Prostate gland (tissue), 2 donors: ENCODE measurements at regions not wholly inside any gene's neighbourhood (a gene's known extent, or its start where the extent isn't known, plus 50 kb on each side); places are given as distances from the start of the nearest gene placed in this dataset.

Source experiments
- DNase-seq: peaks from one replicate; pipeline ENCODE4 v3.0.0-alpha.2; 2019; ENCODE audit warnings: low spot score
- H3K27ac ChIP-seq, 2 donors: fragments of 200-600 bp; sonication (generic); 2 replicates each; pipeline ENCODE4 v1.5.1; 2017 to 2019
- H3K27me3 ChIP-seq: fragments of 200-600 bp; sonication (generic); replicated peaks from 2 replicates; pipeline ENCODE4 v1.5.1; 2019; ENCODE audit not compliant: insufficient read depth
- H3K36me3 ChIP-seq, 2 donors: fragments of 200-600 bp; sonication (generic); 1 replicate in 1 of 2; 2 replicates in 1 of 2; pipeline versions ENCODE4 v1.5.1 to v1.8.1; 2017 to 2019
- H3K4me1 ChIP-seq: fragments of 200-600 bp; sonication (generic); replicated peaks from 2 replicates; pipeline ENCODE4 v1.5.1; 2019
- H3K4me3 ChIP-seq, 2 donors: fragments of 200-600 bp; sonication (generic); 2 replicates each; pipeline ENCODE4 v1.5.1; 2017 to 2019
- H3K9me3 ChIP-seq: fragments of 200-600 bp; sonication (generic); 2 replicates; pipeline ENCODE4 v1.5.1; 2017
- POLR2A ChIP-seq: fragments of 450-650 bp; IDR thresholded peaks from one replicate; pipeline ENCODE4 v1.6.1; 2016; ENCODE audit warnings: antibody characterized with exemption, mild to moderate bottlenecking
- POLR2AphosphoS5 ChIP-seq: sonication (generic); formaldehyde crosslinking; IDR thresholded peaks from one replicate; pipeline ENCODE4 v1.6.1; 2017; ENCODE audit warnings: antibody characterized with exemption
- WGBS: methylation state at CpG from one replicate; pipeline ENCODE4 v1.1.5; 2018; 5-methylcytosine and 5-hydroxymethylcytosine counted together
- intact Hi-C: fragments of 100-400 bp; cut with DNase I; formaldehyde crosslinking; loops from one replicate; pipeline ENCODE4 v1.14.2; 2022
- TF ChIP-seq, protein P1 (sequence below), 4 experiments: fragments of 200-600 bp in 2 of 4; fragments of 450-650 bp in 2 of 4; sonication (generic) in 2 of 4; IDR thresholded peaks; 1 replicate in 3 of 4; 2 replicates in 1 of 4; pipeline ENCODE4 v1.5.1; 2016 to 2019; ENCODE audit warnings: antibody characterized with exemption in 4 of 4, mild to moderate bottlenecking in 2 of 4, moderate library complexity in 2 of 4

GRCh38 chr1:25026730-25027450 is 96.8 kb upstream of the RUNX3 start:
- Histone ChIP-seq H3K27me3 (peaks cover 2% of the 10 kb centered on the region), H3K36me3 (no peaks in the 10 kb centered on the region), H3K9me3 (no peaks in the 10 kb centered on the region), H3K4me1 (no peaks in the 10 kb centered on the region), H3K4me3 (no peak overlapping the region), H3K27ac (no peak overlapping the region)
- DNase-seq: no peak
- WGBS: 73% methylated on average over 12 of the region's 12 CpGs
- intact Hi-C loops: no loop called here
- no peak for TF ChIP-seq POLR2A

- Histone ChIP-seq H3K4me1 (no peaks in the 10 kb centered on the region), H3K36me3 (no peaks in the 10 kb centered on the region), H3K27me3 (peaks cover 2% of the 10 kb centered on the region), H3K9me3 (no peaks in the 10 kb centered on the region), H3K4me3 (no peak overlapping the region), H3K27ac (no peak overlapping the region)
- no peak for DNase-seq
- intact Hi-C loops: no loop called here
- TF ChIP-seq, protein P1, sequence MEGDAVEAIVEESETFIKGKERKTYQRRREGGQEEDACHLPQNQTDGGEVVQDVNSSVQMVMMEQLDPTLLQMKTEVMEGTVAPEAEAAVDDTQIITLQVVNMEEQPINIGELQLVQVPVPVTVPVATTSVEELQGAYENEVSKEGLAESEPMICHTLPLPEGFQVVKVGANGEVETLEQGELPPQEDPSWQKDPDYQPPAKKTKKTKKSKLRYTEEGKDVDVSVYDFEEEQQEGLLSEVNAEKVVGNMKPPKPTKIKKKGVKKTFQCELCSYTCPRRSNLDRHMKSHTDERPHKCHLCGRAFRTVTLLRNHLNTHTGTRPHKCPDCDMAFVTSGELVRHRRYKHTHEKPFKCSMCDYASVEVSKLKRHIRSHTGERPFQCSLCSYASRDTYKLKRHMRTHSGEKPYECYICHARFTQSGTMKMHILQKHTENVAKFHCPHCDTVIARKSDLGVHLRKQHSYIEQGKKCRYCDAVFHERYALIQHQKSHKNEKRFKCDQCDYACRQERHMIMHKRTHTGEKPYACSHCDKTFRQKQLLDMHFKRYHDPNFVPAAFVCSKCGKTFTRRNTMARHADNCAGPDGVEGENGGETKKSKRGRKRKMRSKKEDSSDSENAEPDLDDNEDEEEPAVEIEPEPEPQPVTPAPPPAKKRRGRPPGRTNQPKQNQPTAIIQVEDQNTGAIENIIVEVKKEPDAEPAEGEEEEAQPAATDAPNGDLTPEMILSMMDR (IDR thresholded peaks at IDR 0.05): no peak
- no peak for TF ChIP-seq POLR2A
- no peak for TF ChIP-seq POLR2AphosphoS5
- WGBS: 82% methylated on average over 4 of the region's 4 CpGs
Measured at GRCh38 chr1:25026304-25026703, 96.2 kb upstream of the RUNX3 start.

DNA sequence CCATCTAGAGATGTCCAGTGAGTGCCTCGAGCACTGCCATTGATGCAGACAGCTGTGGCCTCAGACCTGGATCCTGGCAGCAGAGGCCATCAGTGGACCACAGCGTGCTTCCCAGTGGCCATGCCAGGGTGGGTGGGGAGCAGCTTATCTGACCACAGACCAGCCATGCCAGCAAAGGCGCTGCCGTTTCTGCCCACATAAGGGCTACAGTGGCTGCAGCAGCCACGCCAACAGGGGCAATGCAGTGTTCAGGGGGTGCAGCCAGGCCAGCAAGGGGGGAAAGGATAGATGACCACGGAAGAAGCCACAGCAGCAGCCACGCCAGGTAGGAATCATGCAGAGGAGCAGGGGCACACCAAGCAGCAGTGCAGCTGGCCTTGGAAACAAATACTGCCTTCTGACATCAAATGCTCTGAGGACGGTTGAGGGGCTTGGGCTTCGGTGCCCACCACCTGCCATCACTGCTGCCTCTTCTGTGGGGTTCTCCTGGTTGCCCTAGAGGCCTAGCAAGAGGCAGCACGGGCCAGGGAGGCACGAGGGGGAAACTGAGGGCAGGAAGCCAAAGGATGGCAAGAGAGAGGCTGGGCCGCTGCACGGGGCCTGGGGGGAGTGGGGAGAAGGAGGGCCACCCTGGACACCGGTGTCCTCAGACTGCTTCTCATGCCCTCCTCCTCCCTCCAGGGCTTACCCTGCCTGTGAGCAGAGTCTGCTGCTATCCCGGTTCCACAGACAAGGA is 94.7 kb upstream of the RUNX3 start:
- H3K4me1 ChIP-seq: no peaks in the 10 kb centered on the region
- H3K27ac ChIP-seq: no peak overlapping the region
- intact Hi-C loops: no loop called here
- no peaks in the 10 kb centered on the region for H3K36me3 ChIP-seq
- no peak overlapping the region for H3K4me3 ChIP-seq
- no peaks in the 10 kb centered on the region for H3K9me3 ChIP-seq
- H3K27me3 ChIP-seq: no peaks in the 10 kb centered on the region
- WGBS: 82% methylated on average over 15 of the region's 15 CpGs
- TF ChIP-seq, protein P1 (IDR thresholded peaks at IDR 0.05): no peak
- TF ChIP-seq POLR2A (no peak), POLR2AphosphoS5 (no peak)
- no peak for DNase-seq

GRCh38 chr1:25023826-25024225 is 93.8 kb upstream of the RUNX3 start:
- TF ChIP-seq, protein P1 (IDR thresholded peaks at IDR 0.05): no peak
- no peak for TF ChIP-seq POLR2A
- TF ChIP-seq POLR2AphosphoS5: no peak

DNA sequence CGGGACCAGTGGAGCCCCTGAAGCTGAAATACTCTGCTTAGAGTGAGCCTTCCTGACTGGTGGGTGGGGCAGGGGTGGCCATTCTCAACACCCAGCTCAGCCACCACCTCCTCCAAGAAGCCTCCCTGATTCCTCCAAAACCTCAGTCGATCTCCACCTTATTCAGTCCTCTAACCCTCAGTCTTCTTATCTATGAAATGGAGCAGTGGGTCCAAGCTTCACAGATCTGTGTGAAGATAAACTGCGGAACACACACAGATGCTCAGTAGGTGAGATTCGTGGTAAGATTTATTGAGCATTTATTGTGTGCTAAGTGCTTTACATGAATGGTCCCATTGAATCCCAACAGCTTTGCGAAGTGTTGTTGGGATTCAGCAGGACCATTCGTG is 93.1 kb upstream of the RUNX3 start:
- WGBS: 72% methylated on average over 6 of the region's 6 CpGs

More at GRCh38 chr1:25023826-25024225, 93.8 kb upstream of the RUNX3 start:
- WGBS: 95% methylated on average over 5 of the region's 5 CpGs
- Histone ChIP-seq H3K27ac (no peak overlapping the region), H3K27me3 (no peaks in the 10 kb centered on the region), H3K4me1 (no peaks in the 10 kb centered on the region), H3K4me3 (no peak overlapping the region), H3K9me3 (no peaks in the 10 kb centered on the region), H3K36me3 (no peaks in the 10 kb centered on the region)
- DNase-seq: no peak
- intact Hi-C loops: no loop called here

More for the DNA sequence above, 93.1 kb upstream of the RUNX3 start:
- intact Hi-C loops: no loop called here
- TF ChIP-seq, protein P1 (IDR thresholded peaks at IDR 0.05): no peak
- TF ChIP-seq POLR2AphosphoS5: no peak
- no peak for TF ChIP-seq POLR2A
- Histone ChIP-seq H3K9me3 (no peaks in the 10 kb centered on the region), H3K36me3 (no peaks in the 10 kb centered on the region), H3K27ac (no peak overlapping the region), H3K4me1 (no peaks in the 10 kb centered on the region), H3K27me3 (no peaks in the 10 kb centered on the region), H3K4me3 (no peak overlapping the region)
- no peak for DNase-seq
